Esophagus (tissue), 2 donors: ENCODE measurements at regions not wholly inside any gene's neighbourhood (a gene's known extent, or its start where the extent isn't known, plus 50 kb on each side); places are given as distances from the start of the nearest gene placed in this dataset.

ENCODE experiments used
- H3K27ac ChIP-seq, 2 donors: one replicate each; pipeline ENCODE4 v1.5.1; 2013; ENCODE audit warnings: low read depth in 2 of 2, mild to moderate bottlenecking in 2 of 2, inconsistent platforms in 1 of 2, low read length in 1 of 2, moderate library complexity in 1 of 2
- H3K27me3 ChIP-seq, 2 donors: one replicate each; pipeline ENCODE4 v1.6.1; 2013; ENCODE audit warnings: low read length in 2 of 2, control low read depth in 1 of 2, mild to moderate bottlenecking in 1 of 2; ENCODE audit not compliant: insufficient read depth in 2 of 2, control insufficient read depth in 1 of 2
- H3K36me3 ChIP-seq, 2 donors: one replicate each; pipeline ENCODE4 v1.6.1; 2013; ENCODE audit warnings: low read length in 1 of 2; ENCODE audit not compliant: control insufficient read depth in 2 of 2, insufficient read depth in 2 of 2
- H3K4me1 ChIP-seq, 2 donors: one replicate each; pipeline ENCODE4 v1.6.1; 2013; ENCODE audit warnings: low read length in 1 of 2; ENCODE audit not compliant: control insufficient read depth in 2 of 2, insufficient read depth in 2 of 2
- H3K4me3 ChIP-seq, 2 donors: one replicate each; pipeline ENCODE4 v1.5.1; 2013; ENCODE audit warnings: low read length in 2 of 2, mild to moderate bottlenecking in 2 of 2, low read depth in 1 of 2, moderate library complexity in 1 of 2
- H3K9me3 ChIP-seq, 2 donors: one replicate each; pipeline ENCODE4 v1.6.1; 2013; ENCODE audit warnings: mild to moderate bottlenecking in 2 of 2, low read depth in 1 of 2, low read length in 1 of 2, moderate library complexity in 1 of 2; ENCODE audit not compliant: control insufficient read depth in 2 of 2, insufficient read depth in 1 of 2
- WGBS, 2 donors: extraction: QIAGEN DNeasy Blood & Tissue Kit; methylation state at CpG; one replicate each; pipeline ENCODE4 v1.1.7; 2013; 5-methylcytosine and 5-hydroxymethylcytosine counted together
- donor health status: healthy with polysubstance abuse.
- donor health status: Bipolar disorder and iron deficiency.

- Histone ChIP-seq H3K4me1 (peaks cover 0 to under 1% of the 10 kb centered on the region in 2 donors), H3K27ac (no peak overlapping the region), H3K4me3 (no peak overlapping the region), H3K27me3 (no peaks in the 10 kb centered on the region), H3K36me3 (no peaks in the 10 kb centered on the region), H3K9me3 (no peaks in the 10 kb centered on the region)
- 50 to 53% methylated on average over 4 of the region's 4 CpGs for WGBS, 2 donors
Measured at GRCh38 chr2:158743466-158743865, 51.7 kb upstream of the DAPL1 start.

GRCh38 chr2:158743879-158744278 lies 51.2 kb upstream of the DAPL1 start:
- H3K27ac ChIP-seq, result peak overlapping the region in 1 of 2 donors; percentile 60
- no peaks in the 10 kb centered on the region for H3K9me3 ChIP-seq
- no peak overlapping the region for H3K4me3 ChIP-seq
- no peaks in the 10 kb centered on the region for H3K4me1 ChIP-seq
- H3K27me3 ChIP-seq, result no peaks in the 10 kb centered on the region
- no peaks in the 10 kb centered on the region for H3K36me3 ChIP-seq

GRCh38 chr2:158745067-158745865 lies 49.9 kb upstream of the DAPL1 start:
- no peaks in the 10 kb centered on the region for H3K36me3 ChIP-seq
- no peaks in the 10 kb centered on the region for H3K9me3 ChIP-seq
- no peak overlapping the region for H3K27ac ChIP-seq
- WGBS, 2 donors, result 45 to 56% methylated on average over 16 of the region's 16 CpGs
- no peaks in the 10 kb centered on the region for H3K4me1 ChIP-seq
- no peaks in the 10 kb centered on the region for H3K27me3 ChIP-seq
- H3K4me3 ChIP-seq, result no peak overlapping the region
